IMR-90 (cell line): ENCODE measurements at regions not wholly inside any gene's neighbourhood (a gene's known extent, or its start where the extent isn't known, plus 50 kb on each side); places are given as distances from the start of the nearest gene placed in this dataset.

Experiments used
- ATAC-seq: fragments of 200-7000 bp; cut with Tn5 transposase; 2 replicates; pipeline ENCODE4 v1.9.1; 2020; ENCODE audit warnings: low read depth, mild to moderate bottlenecking, moderate library complexity
- BruUV-seq: library from RNA; stranded (reverse); fragments of 400-500 nt; replicated peaks from 2 replicates; lab custom pipeline; 2021; lab: Mats Ljungman, UMichigan
- CTCF ChIA-PET: fragments of 300-600 bp; formaldehyde crosslinking; extraction: SDS; loops from one replicate; lab custom pipeline; 2021; ENCODE audit warnings: antibody characterized with exemption; lab: Yijun Ruan, JAX
- POLR2A ChIA-PET: fragments of 300-600 bp; sonication (Branson Sonifier 250); formaldehyde crosslinking; loops from one replicate; lab custom pipeline; 2022; ENCODE audit warnings: antibody characterized with exemption; ENCODE audit not compliant: unreplicated experiment; lab: Charles Lee
- DNase-seq: peaks from one replicate; pipeline ENCODE4 v3.0.0; 2013
- H2AFZ ChIP-seq: replicated peaks from 2 replicates; pipeline ENCODE3; 2013; ENCODE audit warnings: low read length, mild to moderate bottlenecking; ENCODE audit not compliant: poor library complexity
- H2AK5ac ChIP-seq: 2 replicates; pipeline ENCODE4 v1.6.1; 2013; ENCODE audit warnings: low read depth, low read length, inconsistent platforms
- H2AK9ac ChIP-seq: replicated peaks from 2 replicates; pipeline ENCODE3; 2013; ENCODE audit warnings: mild to moderate bottlenecking, low read depth, low read length, moderate library complexity; ENCODE audit not compliant: poor library complexity
- H2BK120ac ChIP-seq: 2 replicates; pipeline ENCODE4 v1.6.1; 2013; ENCODE audit warnings: low read depth, low read length, inconsistent platforms
- H2BK15ac ChIP-seq: 3 replicates; pipeline ENCODE4 v1.6.1; 2013; ENCODE audit warnings: low read depth, low read length, inconsistent platforms
- H2BK20ac ChIP-seq: 2 replicates; pipeline ENCODE4 v1.6.1; 2013; ENCODE audit warnings: low read depth, mild to moderate bottlenecking, inconsistent platforms, low read length, moderate library complexity
- H2BK5ac ChIP-seq: 2 replicates; pipeline ENCODE4 v1.6.1; 2013; ENCODE audit warnings: mild to moderate bottlenecking, low read depth, low read length, inconsistent platforms; ENCODE audit not compliant: poor library complexity, severe bottlenecking
- H3K14ac ChIP-seq: replicated peaks from 2 replicates; pipeline ENCODE4 v1.6.1; 2013; ENCODE audit warnings: low read depth, low read length, inconsistent platforms
- H3K18ac ChIP-seq: 2 replicates; pipeline ENCODE4 v1.6.1; 2013; ENCODE audit warnings: low read depth, low read length, control low read depth
- H3K23ac ChIP-seq: 2 replicates; pipeline ENCODE4 v1.6.1; 2013; ENCODE audit warnings: low read depth, low read length, inconsistent platforms
- H3K27ac ChIP-seq: 2 replicates; pipeline ENCODE4 v1.5.1; 2013; ENCODE audit warnings: mild to moderate bottlenecking, control low read depth, low read length; ENCODE audit not compliant: insufficient read depth
- H3K27me3 ChIP-seq: 2 replicates; pipeline ENCODE4 v1.6.1; 2013; ENCODE audit warnings: low read length; ENCODE audit not compliant: control insufficient read depth, insufficient read depth
- H3K36me3 ChIP-seq: 2 replicates; pipeline ENCODE4 v1.6.1; 2013; ENCODE audit warnings: low read length, mixed read lengths; ENCODE audit not compliant: control insufficient read depth, insufficient read depth
- H3K4ac ChIP-seq: 2 replicates; pipeline ENCODE4 v1.6.1; 2013; ENCODE audit warnings: low read depth, low read length, inconsistent platforms
- H3K4me1 ChIP-seq: 2 replicates; pipeline ENCODE4 v1.6.1; 2013; ENCODE audit warnings: low read length, mixed read lengths; ENCODE audit not compliant: control insufficient read depth, insufficient read depth
- H3K4me2 ChIP-seq: 2 replicates; pipeline ENCODE4 v1.6.1; 2013; ENCODE audit warnings: low read depth, mild to moderate bottlenecking, control low read depth, low read length, moderate library complexity
- H3K4me3 ChIP-seq: 2 replicates; pipeline ENCODE4 v1.5.1; 2013; ENCODE audit warnings: low read depth, mild to moderate bottlenecking, control low read depth, low read length, moderate library complexity; ENCODE audit not compliant: insufficient read depth
- H3K56ac ChIP-seq: 2 replicates; pipeline ENCODE4 v1.6.1; 2013; ENCODE audit warnings: low read length, inconsistent platforms; ENCODE audit not compliant: insufficient read depth; ENCODE audit errors: extremely low read depth
- H3K79me1 ChIP-seq, 2 experiments: 2 replicates each; pipeline ENCODE4 v1.6.1; 2013; ENCODE audit warnings: low read length in 2 of 2, inconsistent platforms in 1 of 2, low read depth in 1 of 2
- H3K9ac ChIP-seq: 2 replicates; pipeline ENCODE4 v1.6.1; 2013; ENCODE audit warnings: low read depth, low read length, control low read depth
- H3K9me1 ChIP-seq: 2 replicates; pipeline ENCODE4 v1.6.1; 2013; ENCODE audit warnings: low read length, inconsistent platforms; ENCODE audit not compliant: insufficient read depth
- H3K9me3 ChIP-seq: 2 replicates; pipeline ENCODE4 v1.6.1; 2013; ENCODE audit warnings: low read length; ENCODE audit not compliant: control insufficient read depth, insufficient read depth
- H4K20me1 ChIP-seq: 2 replicates; pipeline ENCODE4 v1.6.1; 2013; ENCODE audit warnings: low read length, inconsistent platforms; ENCODE audit not compliant: insufficient read depth
- H4K5ac ChIP-seq: 2 replicates; pipeline ENCODE4 v1.6.1; 2013; ENCODE audit warnings: mild to moderate bottlenecking, low read depth, low read length, control low read depth
- H4K8ac ChIP-seq, 2 experiments: 2 replicates each; pipeline ENCODE4 v1.6.1; 2013; ENCODE audit warnings: low read depth in 2 of 2, low read length in 2 of 2, control low read depth in 1 of 2, inconsistent platforms in 1 of 2
- H4K91ac ChIP-seq: 2 replicates; pipeline ENCODE4 v1.6.1; 2013; ENCODE audit warnings: low read depth, low read length, inconsistent platforms; ENCODE audit not compliant: insufficient read depth
- BHLHE40 ChIP-seq: fragments of 150-350 bp; IDR thresholded peaks from 2 replicates; pipeline ENCODE4 v1.6.1; 2016; ENCODE audit warnings: mild to moderate bottlenecking, low read depth, low read length
- CEBPB ChIP-seq: IDR thresholded peaks from 2 replicates; pipeline ENCODE4 v1.6.1; 2012; ENCODE audit warnings: low read depth, low read length, improper control_type of control experiment
- ELK1 ChIP-seq: fragments of 150-350 bp; IDR thresholded peaks from 2 replicates; pipeline ENCODE4 v1.6.1; 2016; ENCODE audit warnings: low read depth, mild to moderate bottlenecking, low read length, moderate library complexity, borderline replicate concordance
- MAZ ChIP-seq: IDR thresholded peaks from 2 replicates; pipeline ENCODE4 v1.6.1; 2012; ENCODE audit warnings: low read depth, mild to moderate bottlenecking, low read length, improper control_type of control experiment, moderate library complexity, borderline replicate concordance
- MXI1 ChIP-seq: IDR thresholded peaks from 2 replicates; pipeline ENCODE4 v1.6.1; 2012; ENCODE audit warnings: low read depth, mild to moderate bottlenecking, low read length, moderate library complexity, borderline replicate concordance
- NFE2L2 ChIP-seq: fragments of 150-350 bp; IDR thresholded peaks from 2 replicates; pipeline ENCODE4 v1.6.1; 2016; ENCODE audit warnings: low read depth, mild to moderate bottlenecking, low read length
- POLR2A ChIP-seq: IDR thresholded peaks from 2 replicates; pipeline ENCODE4 v1.6.1; 2012; ENCODE audit warnings: mild to moderate bottlenecking, low read depth, low read length
- RAD21 ChIP-seq: IDR thresholded peaks from 2 replicates; pipeline ENCODE4 v1.6.1; 2012; ENCODE audit warnings: low read length, improper control_type of control experiment
- RFX5 ChIP-seq: IDR thresholded peaks from 2 replicates; pipeline ENCODE4 v1.8.0; 2012; ENCODE audit warnings: low read depth, mild to moderate bottlenecking, low read length, moderate library complexity
- SMC3 ChIP-seq: fragments of 150-350 bp; IDR thresholded peaks from 2 replicates; pipeline ENCODE4 v1.6.1; 2016; ENCODE audit warnings: low read depth, mild to moderate bottlenecking, antibody characterized with exemption, low read length, moderate library complexity
- USF2 ChIP-seq: fragments of 150-350 bp; IDR thresholded peaks from 2 replicates; pipeline ENCODE4 v1.6.1; 2017; ENCODE audit warnings: mild to moderate bottlenecking, antibody characterized with exemption, low read length, low read depth
- WGBS, 2 experiments: methylation state at CpG; one replicate each; pipeline versions ENCODE4 v1.1.5 to v1.1.7; 2013; ENCODE audit warnings: missing lambda C conversion rate in 2 of 2; ENCODE audit not compliant: insufficient read length in 1 of 2; ENCODE audit errors: extremely low coverage in 2 of 2; 5-methylcytosine and 5-hydroxymethylcytosine counted together
- dilution Hi-C: fragments of 300-500 bp; cut with HindIII; formaldehyde crosslinking; loops from one replicate; pipeline ENCODE4 v1.14.3; 2018; ENCODE audit warnings: low sequenced_read_pairs; ENCODE audit not compliant: unreplicated experiment
- in situ Hi-C: fragments of 300-500 bp; cut with MboI; formaldehyde crosslinking; loops from 3 replicates; pipeline ENCODE4 v1.14.3; 2019; ENCODE audit warnings: low sequenced_read_pairs, inconsistent platforms, mixed read lengths
- intact Hi-C: fragments of 100-400 bp; cut with micrococcal nuclease; formaldehyde crosslinking; loops from 2 replicates; pipeline ENCODE4 v1.10.0; 2022

- Histone ChIP-seq H3K27ac (no peak overlapping the region), H3K56ac (no peak overlapping the region), H3K4ac (peak overlapping the region; percentile 19), H2BK20ac (no peak overlapping the region), H4K8ac (no peak overlapping the region), H2BK15ac (peak overlapping the region; percentile 13; the same call in 1 of the 3 replicates), H2AFZ (peak overlapping the region; percentile 18), H3K79me1 (no peaks in the 10 kb centered on the region), H3K9me3 (no peaks in the 10 kb centered on the region), H3K9me1 (peaks cover 13% of the 10 kb centered on the region), H3K23ac (no peak overlapping the region), H3K27me3 (peaks cover 14% of the 10 kb centered on the region; the same call in 1 of the 2 replicates), H3K18ac (no peak overlapping the region), H3K9ac (no peak overlapping the region), H3K36me3 (no peaks in the 10 kb centered on the region), H4K20me1 (no peaks in the 10 kb centered on the region), H3K4me3 (no peak overlapping the region), H2BK120ac (no peak overlapping the region), H2AK9ac (no peak overlapping the region), H4K5ac (no peak overlapping the region), H3K14ac (peak overlapping the region; percentile 57; the same call in 1 of the 2 replicates), H3K4me1 (peaks cover 3% of the 10 kb centered on the region; the same call in 1 of the 2 replicates), H3K4me2 (no peak overlapping the region), H2AK5ac (no peak overlapping the region; the same call in 1 of the 2 replicates), H4K91ac (no peak overlapping the region; the same call in 1 of the 2 replicates), H2BK5ac (no peak overlapping the region)
- ATAC-seq (peak; percentile 63), DNase-seq (peak; percentile 73)
- intact Hi-C loops: no loop called here
- CTCF ChIA-PET: no interaction called here
- TF ChIP-seq RAD21: no peak
- TF ChIP-seq RFX5: no peak
- TF ChIP-seq POLR2A: no peak
- peak; percentile 37; the same call in 1 of the 2 replicates for TF ChIP-seq CEBPB
- no peak for TF ChIP-seq MAZ
- TF ChIP-seq SMC3: no peak
- TF ChIP-seq BHLHE40: peak; percentile 19; the same call in 1 of the 2 replicates
- no peak for TF ChIP-seq ELK1
- peak; percentile 57; the same call in 1 of the 2 replicates for TF ChIP-seq USF2
- no peak for TF ChIP-seq NFE2L2
- TF ChIP-seq MXI1: no peak
- no TSS peak for BruUV-seq
- POLR2A ChIA-PET: no interaction called here
- dilution Hi-C loops: no loop called here
- WGBS, 2 experiments: no CpG with 5 or more reads among the region's 3 CpGs
- in situ Hi-C loops: no loop called here
These were observed 382.7 kb downstream of the RPS24 start for GRCh38 chr10:78416031-78417011.
